T-helper 1 cell treated with Interleukin-12 subunit alpha and Interleukin-12 subunit beta and Interleukin-4 antibody, amounts not matched to agents 30 μg/mL and 1 μg/mL, for 36 hours (primary cell): ENCODE measurements at regions not wholly inside any gene's neighbourhood (a gene's known extent, or its start where the extent isn't known, plus 50 kb on each side); places are given as distances from the start of the nearest gene placed in this dataset.

Source experiments
- H3K27ac Mint-ChIP-seq: one replicate; pipeline ENCODE4 v1.8.0; 2021; ENCODE audit warnings: mild to moderate bottlenecking, mixed read lengths
- H3K27me3 Mint-ChIP-seq: one replicate; pipeline ENCODE4 v1.8.0; 2021; ENCODE audit warnings: low read depth, mixed read lengths
- H3K36me3 Mint-ChIP-seq: one replicate; pipeline ENCODE4 v1.8.0; 2021; ENCODE audit warnings: low read depth, mixed read lengths
- H3K4me1 Mint-ChIP-seq: one replicate; pipeline ENCODE4 v1.8.0; 2021; ENCODE audit warnings: low read depth, mixed read lengths
- H3K4me3 Mint-ChIP-seq: one replicate; pipeline ENCODE4 v1.8.0; 2021; ENCODE audit warnings: mild to moderate bottlenecking, moderate library complexity, mixed read lengths
- H3K9me3 Mint-ChIP-seq: one replicate; pipeline ENCODE4 v1.8.0; 2021; ENCODE audit warnings: mixed read lengths

DNA sequence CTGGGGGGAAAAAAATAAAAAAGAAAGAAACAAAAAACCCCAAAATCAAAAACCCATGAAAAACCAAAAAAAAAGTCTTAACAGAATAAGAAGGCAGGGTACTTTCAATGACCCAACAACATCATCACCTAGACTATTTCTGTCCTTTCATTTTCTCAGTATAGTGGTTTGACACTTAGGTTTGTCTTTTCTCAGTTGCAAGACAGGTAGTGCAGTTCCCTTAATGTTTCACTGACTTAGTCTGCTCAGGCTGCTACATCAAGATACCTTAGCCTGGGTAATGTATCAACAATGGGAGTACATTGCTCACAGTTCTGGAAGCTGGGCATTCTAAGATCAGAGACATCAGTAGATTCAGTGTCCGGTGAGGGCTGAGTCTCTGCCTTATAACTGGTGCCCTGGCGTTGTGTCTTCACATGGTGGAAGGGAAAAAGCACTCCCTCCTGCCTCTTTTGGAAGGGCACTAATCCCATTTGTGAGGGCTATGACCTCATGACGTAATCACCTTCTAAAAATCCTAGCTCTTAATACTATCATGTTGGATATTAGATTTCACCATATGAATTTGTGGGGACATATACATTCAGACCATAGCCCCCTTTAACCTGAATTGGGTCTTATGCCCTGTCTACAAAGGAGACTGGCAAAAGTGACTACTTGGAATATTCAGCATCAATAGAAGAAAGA lies 362.3 kb upstream of the RBFOX1 start:
- H3K27me3 Mint-ChIP-seq = no peaks in the 10 kb centered on the region
- H3K9me3 Mint-ChIP-seq = peaks cover 47% of the 10 kb centered on the region
- H3K4me1 Mint-ChIP-seq = no peaks in the 10 kb centered on the region
- no peaks in the 10 kb centered on the region for H3K36me3 Mint-ChIP-seq
- H3K4me3 Mint-ChIP-seq = no peak overlapping the region
- no peak overlapping the region for H3K27ac Mint-ChIP-seq

DNA sequence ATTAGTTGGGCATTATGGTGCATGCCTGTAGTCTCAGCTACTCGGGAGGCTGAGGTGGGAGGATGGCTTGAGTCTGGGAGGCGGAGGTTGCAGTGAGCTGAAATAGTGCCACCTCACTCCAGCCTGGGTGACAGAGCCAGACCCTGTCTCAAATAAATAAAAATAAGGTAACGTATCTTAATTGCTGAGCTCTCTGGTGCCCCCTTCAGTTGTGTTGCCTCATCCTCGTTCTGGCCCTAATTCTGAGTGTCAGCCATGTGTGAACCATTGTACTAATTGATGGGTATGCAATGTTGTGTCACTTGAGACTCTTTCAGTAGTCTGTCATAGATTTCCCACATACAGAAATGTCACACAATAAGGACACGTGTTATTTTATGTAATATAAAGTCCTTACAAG lies 363.1 kb upstream of the RBFOX1 start:
- Mint-ChIP-seq H3K27me3 (no peaks in the 10 kb centered on the region), H3K36me3 (no peaks in the 10 kb centered on the region), H3K4me1 (no peaks in the 10 kb centered on the region), H3K27ac (no peak overlapping the region), H3K9me3 (peaks cover 47% of the 10 kb centered on the region), H3K4me3 (no peak overlapping the region)

- Mint-ChIP-seq H3K4me1 (no peaks in the 10 kb centered on the region), H3K4me3 (no peak overlapping the region), H3K9me3 (peaks cover 53% of the 10 kb centered on the region), H3K27ac (no peak overlapping the region), H3K27me3 (no peaks in the 10 kb centered on the region), H3K36me3 (no peaks in the 10 kb centered on the region)
Observed at GRCh38 chr16:6967796-6968320, 364.8 kb upstream of the RBFOX1 start.

DNA sequence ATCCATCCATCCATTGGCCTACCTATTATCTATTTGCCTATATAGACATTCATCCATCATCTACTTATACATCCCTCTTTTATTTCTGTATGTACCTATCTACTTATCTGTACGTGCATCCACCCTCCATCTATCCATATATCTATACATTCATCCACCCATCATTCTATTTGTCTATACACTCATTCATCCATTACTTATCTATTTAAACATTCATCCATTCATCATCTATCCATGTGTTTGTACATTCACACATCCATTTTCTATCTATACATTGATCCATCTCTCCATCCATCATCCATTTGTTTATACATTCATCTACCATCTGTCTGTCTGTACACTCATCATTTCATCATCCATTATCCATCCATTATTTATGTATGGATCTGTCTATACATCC lies 365.7 kb upstream of the RBFOX1 start:
- Mint-ChIP-seq H3K27me3 (no peaks in the 10 kb centered on the region), H3K9me3 (peaks cover 50% of the 10 kb centered on the region), H3K4me3 (no peak overlapping the region), H3K4me1 (no peaks in the 10 kb centered on the region), H3K27ac (no peak overlapping the region), H3K36me3 (no peaks in the 10 kb centered on the region)

DNA sequence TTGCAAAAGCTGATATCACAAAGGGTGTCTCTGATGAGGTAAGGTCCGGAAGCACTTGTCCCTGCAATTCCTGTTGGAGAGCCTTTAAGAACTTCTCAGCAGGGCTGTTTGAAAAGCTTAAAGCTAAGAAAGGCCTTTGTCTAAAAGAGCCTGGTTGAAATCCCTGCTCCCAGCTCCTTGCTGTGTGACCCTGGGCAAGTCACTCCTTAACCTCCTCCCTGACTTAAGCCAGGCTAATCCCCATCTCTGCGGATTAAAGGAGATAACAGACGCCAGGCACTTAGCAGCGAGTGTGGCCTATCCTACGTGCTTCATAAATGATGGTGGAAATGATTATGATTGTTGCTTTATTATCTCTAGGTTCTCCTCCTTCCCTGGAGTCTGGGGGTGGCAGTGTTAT lies 368.0 kb upstream of the RBFOX1 start:
- H3K9me3 Mint-ChIP-seq = peaks cover 38% of the 10 kb centered on the region
- H3K36me3 Mint-ChIP-seq = no peaks in the 10 kb centered on the region
- H3K27me3 Mint-ChIP-seq = no peaks in the 10 kb centered on the region
- no peak overlapping the region for H3K4me3 Mint-ChIP-seq
- no peak overlapping the region for H3K27ac Mint-ChIP-seq
- no peaks in the 10 kb centered on the region for H3K4me1 Mint-ChIP-seq

DNA sequence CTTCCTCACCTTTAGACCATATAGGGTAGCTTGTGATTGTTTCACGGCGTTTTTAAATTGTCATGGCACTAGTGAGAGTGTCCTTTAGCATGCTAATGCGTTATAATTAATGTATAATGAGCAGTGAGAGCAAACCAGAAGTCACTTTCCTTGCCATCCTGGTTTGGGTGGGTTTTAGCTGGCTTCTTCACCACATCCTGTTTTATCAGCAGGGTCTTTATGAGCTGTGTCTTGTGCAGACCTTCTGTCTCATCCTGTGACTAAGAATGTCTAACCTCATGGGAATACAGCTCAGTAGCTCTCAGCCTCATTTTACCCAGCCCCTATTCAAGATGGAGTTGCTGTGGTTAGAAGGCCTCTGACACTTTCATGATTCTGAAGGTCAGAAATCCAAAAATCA lies 370.9 kb upstream of the RBFOX1 start:
- Mint-ChIP-seq H3K27me3 (no peaks in the 10 kb centered on the region), H3K9me3 (peaks cover 40% of the 10 kb centered on the region), H3K36me3 (no peaks in the 10 kb centered on the region), H3K4me3 (no peak overlapping the region), H3K4me1 (no peaks in the 10 kb centered on the region), H3K27ac (no peak overlapping the region)

- Mint-ChIP-seq H3K4me3 (no peak overlapping the region), H3K4me1 (no peaks in the 10 kb centered on the region), H3K9me3 (peaks cover 39% of the 10 kb centered on the region), H3K27me3 (no peaks in the 10 kb centered on the region), H3K27ac (no peak overlapping the region), H3K36me3 (no peaks in the 10 kb centered on the region)
Observed at GRCh38 chr16:6958184-6958583, 374.5 kb upstream of the RBFOX1 start.

DNA sequence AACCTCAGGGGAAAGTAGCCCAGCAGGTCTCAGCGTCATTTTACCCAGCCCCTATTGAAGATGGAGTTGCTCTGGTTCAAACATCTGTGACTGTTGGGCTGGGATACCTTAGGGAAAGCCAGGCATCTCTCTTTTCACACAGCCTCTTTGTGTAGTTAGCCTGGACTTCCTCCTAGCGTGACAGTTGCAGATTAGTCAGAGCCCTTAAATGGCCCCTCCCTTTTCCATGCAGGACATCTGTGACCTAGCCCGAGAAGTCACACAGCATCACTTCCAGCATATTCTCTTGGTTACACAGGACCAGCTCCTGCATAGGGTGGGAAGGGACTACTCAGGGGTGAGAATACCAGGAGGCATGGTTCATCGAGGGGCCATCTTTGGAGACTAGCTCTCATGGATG lies 375.0 kb upstream of the RBFOX1 start:
- Mint-ChIP-seq H3K27ac (no peak overlapping the region), H3K9me3 (peaks cover 39% of the 10 kb centered on the region), H3K4me3 (no peak overlapping the region), H3K36me3 (no peaks in the 10 kb centered on the region), H3K4me1 (no peaks in the 10 kb centered on the region), H3K27me3 (no peaks in the 10 kb centered on the region)

- H3K4me1 Mint-ChIP-seq = no peaks in the 10 kb centered on the region
- no peaks in the 10 kb centered on the region for H3K36me3 Mint-ChIP-seq
- H3K9me3 Mint-ChIP-seq = peaks cover 37% of the 10 kb centered on the region
- H3K27ac Mint-ChIP-seq = no peak overlapping the region
- no peak overlapping the region for H3K4me3 Mint-ChIP-seq
- no peaks in the 10 kb centered on the region for H3K27me3 Mint-ChIP-seq
Observed at GRCh38 chr16:6956511-6956910, 376.1 kb upstream of the RBFOX1 start.

GRCh38 chr16:6955303-6955702 lies 377.3 kb upstream of the RBFOX1 start:
- no peaks in the 10 kb centered on the region for H3K4me1 Mint-ChIP-seq
- H3K27me3 Mint-ChIP-seq = no peaks in the 10 kb centered on the region
- no peaks in the 10 kb centered on the region for H3K36me3 Mint-ChIP-seq
- no peak overlapping the region for H3K4me3 Mint-ChIP-seq
- H3K27ac Mint-ChIP-seq = no peak overlapping the region
- H3K9me3 Mint-ChIP-seq = peaks cover 49% of the 10 kb centered on the region

DNA sequence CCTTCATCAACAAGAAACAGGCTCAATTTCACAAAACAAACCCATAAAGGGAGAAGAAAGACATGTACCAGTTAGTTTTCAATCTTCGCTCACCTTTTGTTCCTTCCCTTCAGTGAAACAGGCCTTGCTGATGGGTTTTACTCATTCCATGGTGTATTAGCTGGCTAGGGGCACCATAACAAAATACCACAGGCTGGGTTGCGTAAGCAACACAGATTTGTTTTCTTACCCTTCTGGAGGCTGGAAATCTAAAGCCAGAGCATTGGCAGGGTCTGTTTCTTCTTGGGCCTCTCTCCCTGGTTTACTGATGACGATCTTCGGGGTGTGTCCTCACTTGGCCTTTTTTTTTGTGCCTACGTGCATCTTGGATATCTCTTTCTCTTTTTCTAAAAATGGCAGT lies 383.4 kb upstream of the RBFOX1 start:
- no peaks in the 10 kb centered on the region for H3K27me3 Mint-ChIP-seq
- H3K4me3 Mint-ChIP-seq = no peak overlapping the region
- no peak overlapping the region for H3K27ac Mint-ChIP-seq
- H3K36me3 Mint-ChIP-seq = no peaks in the 10 kb centered on the region
- no peaks in the 10 kb centered on the region for H3K4me1 Mint-ChIP-seq
- peaks cover 46% of the 10 kb centered on the region for H3K9me3 Mint-ChIP-seq

- Mint-ChIP-seq H3K4me1 (no peaks in the 10 kb centered on the region), H3K9me3 (peaks cover 46% of the 10 kb centered on the region), H3K27me3 (no peaks in the 10 kb centered on the region), H3K27ac (no peak overlapping the region), H3K36me3 (no peaks in the 10 kb centered on the region), H3K4me3 (no peak overlapping the region)
Observed at GRCh38 chr16:6947291-6947690, 385.4 kb upstream of the RBFOX1 start.

GRCh38 chr16:6946802-6947201 lies 385.8 kb upstream of the RBFOX1 start:
- H3K27ac Mint-ChIP-seq = no peak overlapping the region
- H3K4me3 Mint-ChIP-seq = no peak overlapping the region
- peaks cover 47% of the 10 kb centered on the region for H3K9me3 Mint-ChIP-seq
- H3K36me3 Mint-ChIP-seq = no peaks in the 10 kb centered on the region
- no peaks in the 10 kb centered on the region for H3K27me3 Mint-ChIP-seq
- H3K4me1 Mint-ChIP-seq = no peaks in the 10 kb centered on the region

GRCh38 chr16:6946106-6946505 lies 386.5 kb upstream of the RBFOX1 start:
- Mint-ChIP-seq H3K27ac (no peak overlapping the region), H3K4me3 (no peak overlapping the region), H3K4me1 (no peaks in the 10 kb centered on the region), H3K36me3 (no peaks in the 10 kb centered on the region), H3K9me3 (peaks cover 48% of the 10 kb centered on the region), H3K27me3 (no peaks in the 10 kb centered on the region)

GRCh38 chr16:6940968-6941367 lies 391.7 kb upstream of the RBFOX1 start:
- Mint-ChIP-seq H3K36me3 (no peaks in the 10 kb centered on the region), H3K4me1 (no peaks in the 10 kb centered on the region), H3K9me3 (peaks cover 38% of the 10 kb centered on the region), H3K4me3 (no peak overlapping the region), H3K27me3 (no peaks in the 10 kb centered on the region), H3K27ac (no peak overlapping the region)

GRCh38 chr16:6937641-6938040 lies 395.0 kb upstream of the RBFOX1 start:
- Mint-ChIP-seq H3K27me3 (no peaks in the 10 kb centered on the region), H3K27ac (no peak overlapping the region), H3K9me3 (peaks cover 32% of the 10 kb centered on the region), H3K4me3 (no peak overlapping the region), H3K4me1 (no peaks in the 10 kb centered on the region), H3K36me3 (no peaks in the 10 kb centered on the region)
